Natural killer cell (primary cell): ENCODE measurements at regions not wholly inside any gene's neighbourhood (a gene's known extent, or its start where the extent isn't known, plus 50 kb on each side); places are given as distances from the start of the nearest gene placed in this dataset.

Experiments used
- ATAC-seq, 3 donors: fragments of 150-1000 bp in 2 of 3; fragments of 200-7000 bp in 1 of 3; cut with Tn5 transposase; 1 replicate in 1 of 3; 2 replicates in 2 of 3; pipeline ENCODE4 v1.10.0; 2021; ENCODE audit warnings: mild to moderate bottlenecking in 2 of 3, moderate library complexity in 2 of 3
- DNase-seq, 2 donors: peaks; one replicate each; pipeline versions ENCODE4 v3.0.0 to v3.0.0-alpha.2; 2013 to 2021; ENCODE audit warnings: mixed read lengths in 1 of 2
- H3K27ac ChIP-seq: one replicate; pipeline ENCODE4 v1.5.1; 2013; ENCODE audit warnings: mild to moderate bottlenecking, low read length
- H3K27me3 ChIP-seq: one replicate; pipeline ENCODE4 v1.6.1; 2013; ENCODE audit warnings: low read length; ENCODE audit not compliant: control insufficient read depth, insufficient read depth
- H3K36me3 ChIP-seq: one replicate; pipeline ENCODE4 v1.6.1; 2013; ENCODE audit warnings: low read length; ENCODE audit not compliant: control insufficient read depth, insufficient read depth
- H3K4me1 ChIP-seq: one replicate; pipeline ENCODE4 v1.6.1; 2013; ENCODE audit warnings: low read length; ENCODE audit not compliant: control insufficient read depth, insufficient read depth
- H3K4me3 ChIP-seq: one replicate; pipeline ENCODE4 v1.5.1; 2013; ENCODE audit warnings: low read length
- H3K9me3 ChIP-seq: one replicate; pipeline ENCODE4 v1.6.1; 2013; ENCODE audit warnings: low read length; ENCODE audit not compliant: control insufficient read depth, insufficient read depth
- H3K27ac Mint-ChIP-seq, 2 donors: one replicate each; pipeline ENCODE4 v1.8.0; 2022; ENCODE audit warnings: mild to moderate bottlenecking in 2 of 2, mixed read lengths in 2 of 2, moderate library complexity in 1 of 2
- H3K27me3 Mint-ChIP-seq, 2 donors: one replicate each; pipeline ENCODE4 v1.8.0; 2022; ENCODE audit warnings: low read depth in 2 of 2, mixed read lengths in 2 of 2
- H3K36me3 Mint-ChIP-seq: one replicate; pipeline ENCODE4 v1.8.0; 2022; ENCODE audit warnings: mixed read lengths
- H3K4me1 Mint-ChIP-seq, 2 donors: one replicate each; pipeline ENCODE4 v1.8.0; 2022; ENCODE audit warnings: mixed read lengths in 2 of 2
- H3K4me3 Mint-ChIP-seq: one replicate; pipeline ENCODE4 v1.8.0; 2022; ENCODE audit warnings: mild to moderate bottlenecking, moderate library complexity, mixed read lengths
- H3K9me3 Mint-ChIP-seq, 2 donors: one replicate each; pipeline ENCODE4 v1.8.0; 2022; ENCODE audit warnings: mixed read lengths in 2 of 2
- WGBS: methylation state at CpG from one replicate; pipeline ENCODE4 v1.1.7; 2013; ENCODE audit warnings: missing lambda C conversion rate; ENCODE audit not compliant: insufficient coverage; 5-methylcytosine and 5-hydroxymethylcytosine counted together
- intact Hi-C: fragments of 100-400 bp; cut with micrococcal nuclease; formaldehyde crosslinking; loops from one replicate; pipeline ENCODE4 v1.14.2; 2022
- TF ChIP-seq, protein P1 (sequence below): fragments of 200-600 bp; IDR thresholded peaks from one replicate; pipeline ENCODE4 v1.8.0; 2022; ENCODE audit warnings: antibody characterized with exemption

DNA sequence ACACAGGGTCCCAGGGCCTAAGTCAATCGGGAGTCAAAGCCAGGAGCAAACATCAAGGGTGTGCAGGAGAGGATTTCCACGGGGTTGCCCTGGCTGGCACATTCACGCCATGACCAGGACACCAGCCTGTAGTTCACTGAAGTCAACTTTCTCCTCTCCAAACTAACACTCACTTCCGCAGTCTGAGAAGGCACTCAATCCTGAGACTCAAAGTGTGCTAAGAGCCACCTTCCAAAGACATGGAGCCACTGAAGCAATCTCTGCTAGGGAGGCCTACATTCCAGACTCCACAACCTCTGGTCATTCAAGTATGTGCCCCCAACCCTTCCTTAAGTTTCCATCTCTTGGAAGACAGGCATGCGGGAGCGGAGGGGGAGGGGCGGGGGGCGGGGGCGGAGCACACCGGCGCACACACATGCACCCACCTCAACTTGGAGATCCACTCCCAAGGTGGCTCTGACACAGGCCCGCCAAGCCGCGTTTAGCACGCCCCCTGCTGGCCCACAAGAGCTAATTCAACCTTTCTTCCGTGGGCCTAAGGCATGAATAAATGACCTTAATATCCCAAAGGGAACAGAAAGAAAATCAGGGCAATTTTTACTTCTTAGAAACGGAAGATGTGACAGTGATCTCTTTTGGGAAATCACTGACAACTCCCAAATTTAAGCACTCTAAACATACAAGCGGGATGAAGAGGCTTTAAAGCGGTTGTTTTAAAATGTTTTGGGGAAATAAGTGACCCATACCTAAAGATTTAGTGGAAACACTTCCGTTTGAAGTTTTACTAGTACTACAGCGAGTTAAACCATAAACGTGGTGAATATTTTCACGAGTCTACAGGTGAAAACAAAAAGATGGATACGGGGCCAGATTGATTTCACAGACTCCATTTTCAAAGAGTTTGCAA is 162.5 kb upstream of the CHRNA7 start:
- peaks cover 9 to 14% of the 10 kb centered on the region in 2 donors for H3K4me1 Mint-ChIP-seq
- H3K4me3 Mint-ChIP-seq = peak overlapping the region; percentile 74
- 28% methylated on average over 19 of the region's 24 CpGs for WGBS
- no peaks in the 10 kb centered on the region for H3K36me3 Mint-ChIP-seq
- ATAC-seq (no peak), DNase-seq (peak; percentile 49 to 81)
- H3K36me3 ChIP-seq = no peaks in the 10 kb centered on the region
- peaks cover 12 to 25% of the 10 kb centered on the region in 2 donors for H3K27me3 Mint-ChIP-seq
- H3K9me3 Mint-ChIP-seq = peaks cover 0 to 4% of the 10 kb centered on the region in 2 donors
- TF ChIP-seq, protein P1, sequence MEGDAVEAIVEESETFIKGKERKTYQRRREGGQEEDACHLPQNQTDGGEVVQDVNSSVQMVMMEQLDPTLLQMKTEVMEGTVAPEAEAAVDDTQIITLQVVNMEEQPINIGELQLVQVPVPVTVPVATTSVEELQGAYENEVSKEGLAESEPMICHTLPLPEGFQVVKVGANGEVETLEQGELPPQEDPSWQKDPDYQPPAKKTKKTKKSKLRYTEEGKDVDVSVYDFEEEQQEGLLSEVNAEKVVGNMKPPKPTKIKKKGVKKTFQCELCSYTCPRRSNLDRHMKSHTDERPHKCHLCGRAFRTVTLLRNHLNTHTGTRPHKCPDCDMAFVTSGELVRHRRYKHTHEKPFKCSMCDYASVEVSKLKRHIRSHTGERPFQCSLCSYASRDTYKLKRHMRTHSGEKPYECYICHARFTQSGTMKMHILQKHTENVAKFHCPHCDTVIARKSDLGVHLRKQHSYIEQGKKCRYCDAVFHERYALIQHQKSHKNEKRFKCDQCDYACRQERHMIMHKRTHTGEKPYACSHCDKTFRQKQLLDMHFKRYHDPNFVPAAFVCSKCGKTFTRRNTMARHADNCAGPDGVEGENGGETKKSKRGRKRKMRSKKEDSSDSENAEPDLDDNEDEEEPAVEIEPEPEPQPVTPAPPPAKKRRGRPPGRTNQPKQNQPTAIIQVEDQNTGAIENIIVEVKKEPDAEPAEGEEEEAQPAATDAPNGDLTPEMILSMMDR = peak; percentile 83
- no peak overlapping the region for H3K27ac ChIP-seq
- no peak overlapping the region for H3K4me3 ChIP-seq
- no peak overlapping the region for H3K27ac Mint-ChIP-seq
- intact Hi-C loops = no loop called here
- no peaks in the 10 kb centered on the region for H3K9me3 ChIP-seq
- peaks cover 13% of the 10 kb centered on the region for H3K4me1 ChIP-seq
- peaks cover 10% of the 10 kb centered on the region for H3K27me3 ChIP-seq

DNA sequence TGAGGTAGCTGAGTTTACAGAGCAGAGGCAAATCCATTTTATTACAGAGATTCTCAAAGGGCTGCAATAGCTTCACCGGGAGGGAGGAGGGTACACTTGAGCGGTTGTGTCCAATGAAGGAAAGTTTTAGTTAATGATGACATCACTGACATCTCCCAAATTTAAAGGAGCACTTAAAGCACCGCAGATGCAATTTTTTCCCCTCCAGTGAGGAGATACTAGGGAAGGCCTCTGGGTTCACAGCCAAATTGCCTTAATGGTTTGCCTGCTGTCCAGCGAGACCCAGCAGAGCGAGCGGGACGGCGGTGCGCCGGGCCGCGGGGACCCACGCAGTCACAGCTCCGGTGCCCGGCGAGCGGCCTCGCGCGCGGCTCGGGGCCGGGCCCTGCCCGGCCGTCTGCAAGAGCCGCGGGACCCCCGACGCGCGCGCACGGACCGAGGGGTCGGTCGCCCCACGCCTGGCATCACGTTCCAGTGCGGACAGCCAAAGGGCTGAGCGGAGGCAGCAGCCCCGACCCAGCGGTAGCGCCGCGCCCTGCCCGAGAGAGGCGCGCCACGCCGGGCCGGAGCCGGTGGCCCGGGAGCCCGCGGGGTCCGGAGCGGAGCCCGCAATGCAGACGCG is 160.5 kb upstream of the CHRNA7 start:
- intact Hi-C loops = no loop called here
- Histone ChIP-seq H3K4me1 (peaks cover 13% of the 10 kb centered on the region), H3K4me3 (no peak overlapping the region), H3K27me3 (peaks cover 10% of the 10 kb centered on the region), H3K9me3 (no peaks in the 10 kb centered on the region), H3K27ac (no peak overlapping the region), H3K36me3 (no peaks in the 10 kb centered on the region)
- ATAC-seq (peak in 2 of 3 donors; percentile 1 to 3), DNase-seq (peak; percentile 18 to 27)
- H3K9me3 Mint-ChIP-seq = peaks cover 0 to 4% of the 10 kb centered on the region in 2 donors
- H3K36me3 Mint-ChIP-seq = no peaks in the 10 kb centered on the region
- TF ChIP-seq, protein P1 = no peak
- peak overlapping the region; percentile 85 for H3K4me3 Mint-ChIP-seq
- H3K27me3 Mint-ChIP-seq = peaks cover 8 to 30% of the 10 kb centered on the region in 2 donors
- peaks cover 9 to 14% of the 10 kb centered on the region in 2 donors for H3K4me1 Mint-ChIP-seq
- peak overlapping the region; percentile 43 to 56 for H3K27ac Mint-ChIP-seq
- WGBS = 5% methylated on average over 59 of the region's 60 CpGs

DNA sequence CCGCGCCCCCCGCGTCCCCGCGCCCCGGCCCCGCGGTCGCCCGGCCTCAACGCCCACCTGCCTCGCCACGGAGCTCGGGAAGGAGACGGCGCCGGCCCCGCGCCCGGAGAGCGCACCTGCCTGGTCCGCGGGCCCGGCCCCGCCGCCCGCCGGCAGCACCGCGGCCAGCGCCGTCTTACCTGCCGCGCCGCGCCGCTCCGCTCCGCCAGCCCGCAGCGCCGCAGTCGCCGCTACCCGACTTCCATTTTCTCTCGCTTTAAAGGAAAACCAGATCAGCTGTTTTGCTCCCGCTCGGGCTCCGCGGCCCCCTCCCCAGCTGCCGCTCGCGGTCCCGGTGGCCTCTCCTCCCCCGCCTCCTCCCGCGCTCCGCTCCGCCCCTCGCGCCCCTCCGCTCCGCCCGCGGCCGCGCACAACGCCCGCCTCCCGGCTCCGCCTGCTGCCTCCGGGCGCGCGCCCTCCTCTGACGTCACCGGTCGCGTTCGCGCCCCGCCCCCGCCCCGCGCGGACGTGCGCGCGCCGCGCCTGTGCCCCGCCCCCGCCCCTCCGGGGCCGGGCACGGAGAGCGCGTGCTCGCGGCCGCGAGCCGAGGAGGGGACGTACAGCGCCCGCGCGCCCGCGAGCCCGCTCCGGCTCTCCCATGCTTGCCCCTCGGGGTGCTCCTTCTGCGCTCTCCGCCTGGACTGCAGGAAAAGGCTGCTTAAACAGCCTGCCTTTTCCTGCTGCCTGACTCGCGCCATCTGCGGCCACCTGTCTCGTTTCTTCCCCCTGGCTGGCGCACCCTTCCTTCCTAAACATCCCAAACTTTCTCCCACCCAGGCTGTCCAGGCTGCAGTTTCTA is 159.8 kb upstream of the CHRNA7 start, which contains the start of gene OTUD7A:
Gene OTUD7A (minus strand): TSS at position 346 of the 838 bp plus-strand sequence.
- Histone ChIP-seq H3K4me3 (peak within 1 kb of the TSS; percentile 50), H3K9me3 (no peaks in the 10 kb centered on the region), H3K27me3 (peaks cover 10% of the 10 kb centered on the region), H3K4me1 (peaks cover 13% of the 10 kb centered on the region), H3K36me3 (no peaks in the 10 kb centered on the region), H3K27ac (peak within 1 kb of the TSS; percentile 39)
- H3K27ac Mint-ChIP-seq = peak within 1 kb of the TSS; percentile 71 to 93
- peak; percentile 88 to 97 (median 91) for ATAC-seq
- TF ChIP-seq, protein P1 = no peak
- H3K27me3 Mint-ChIP-seq = peaks cover 11 to 30% of the 10 kb centered on the region in 2 donors
- peaks cover 9 to 14% of the 10 kb centered on the region in 2 donors for H3K4me1 Mint-ChIP-seq
- peak within 1 kb of the TSS; percentile 97 for H3K4me3 Mint-ChIP-seq
- peaks cover 0 to 4% of the 10 kb centered on the region in 2 donors for H3K9me3 Mint-ChIP-seq
- peak; percentile 84 to 93 for DNase-seq
- intact Hi-C loops = no loop called here
- peaks cover 2% of the 10 kb centered on the region for H3K36me3 Mint-ChIP-seq
- under 1% methylated on average over 122 of the region's 122 CpGs for WGBS
